ENCODE measurements at regions not wholly inside any gene's neighbourhood (a gene's known extent, or its start where the extent isn't known, plus 50 kb on each side); places are given as distances from the start of the nearest gene placed in this dataset.

GRCh38 chr3:134302674-134303073, 52.0 kb upstream of the RYK start:
- no peak for TF ChIP-seq CTCF (IDR thresholded peaks at IDR 0.05; ENCODE audit: insufficient read depth, low read length, missing control alignments)
- DNase-seq (ENCODE audit: low read depth, low spot score) = no peak
- no peak overlapping the region for H3K4me3 ChIP-seq (ENCODE audit: low read depth, low read length)
- POLR2A ChIA-PET = no interaction called here
- CTCF ChIA-PET = interaction anchor here (0.6 to 26.1 kb wide), 7 partner anchors 91 to 372 kb away, joined by 3 to 690 read pairs (median 4); partner anchors contain the start of genes ANAPC13 and CEP63

GRCh38 chr3:134300520-134300919, 49.9 kb upstream of the RYK start:
- H3K4me3 ChIP-seq (ENCODE audit: low read depth, low read length) = no peak overlapping the region
- POLR2A ChIA-PET = no interaction called here
- no peak for DNase-seq (ENCODE audit: low read depth, low spot score)
- peak; percentile 32 for TF ChIP-seq CTCF (IDR thresholded peaks at IDR 0.05; ENCODE audit: insufficient read depth, low read length, missing control alignments)
- CTCF ChIA-PET = interaction anchor here (1.1 to 26.1 kb wide), 12 partner anchors 10 to 371 kb away, joined by 3 to 690 read pairs (median 4); partner anchors contain the start of genes ANAPC13 and CEP63

All from AG04449 (cell line).